NCI-H2081 treated with DMSO at 0.1 percent for 48 hours (cell line): ENCODE measurements at regions not wholly inside any gene's neighbourhood (a gene's known extent, or its start where the extent isn't known, plus 50 kb on each side); places are given as distances from the start of the nearest gene placed in this dataset.
"Not testable (repeated sequence)": the region's sequence is repeated elsewhere in the genome, so short reads cannot be mapped to it uniquely, and the experiment has no call there.

ENCODE experiments used
- DNase-seq: peaks from one replicate; lab custom pipeline; 2025; lab: John Stamatoyannopoulos, UW

DNA sequence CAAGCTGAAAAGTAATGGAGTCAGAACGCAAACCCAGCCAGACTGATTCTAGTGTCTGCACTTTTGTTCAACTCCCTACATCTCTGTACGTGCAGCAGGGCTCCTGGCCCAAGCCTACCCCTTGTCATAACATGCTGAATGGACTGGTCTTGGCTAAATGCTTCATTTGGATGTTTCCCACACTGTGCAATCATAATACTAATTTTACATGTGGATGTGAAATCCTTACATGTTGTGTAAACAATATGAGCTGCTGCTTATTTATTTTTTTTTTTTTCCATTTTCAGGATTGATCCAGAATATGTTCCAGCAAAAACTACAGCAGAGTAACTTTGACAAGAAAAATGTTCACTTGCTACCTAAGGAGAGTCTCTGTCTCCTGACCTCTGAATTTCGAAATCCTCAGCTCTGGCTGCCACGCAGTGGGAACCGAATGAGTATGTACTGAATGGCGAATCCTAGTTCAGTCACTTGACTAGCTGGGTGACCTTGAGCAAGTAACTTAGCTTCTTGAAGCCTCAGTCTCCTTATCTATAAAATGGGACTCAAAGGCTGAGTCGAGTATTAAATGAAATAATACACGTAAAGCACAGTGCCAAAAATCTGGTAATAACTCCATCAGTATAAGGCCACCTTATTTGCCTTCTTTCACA lies 133.4 kb downstream of the EHF start:
- DNase-seq, result no peak

- no peak for DNase-seq
Observed at GRCh38 chr11:34750692-34751405, 130.0 kb downstream of the EHF start.

- DNase-seq, result no peak
Observed at GRCh38 chr11:34749666-34750659, 129.1 kb downstream of the EHF start.

DNA sequence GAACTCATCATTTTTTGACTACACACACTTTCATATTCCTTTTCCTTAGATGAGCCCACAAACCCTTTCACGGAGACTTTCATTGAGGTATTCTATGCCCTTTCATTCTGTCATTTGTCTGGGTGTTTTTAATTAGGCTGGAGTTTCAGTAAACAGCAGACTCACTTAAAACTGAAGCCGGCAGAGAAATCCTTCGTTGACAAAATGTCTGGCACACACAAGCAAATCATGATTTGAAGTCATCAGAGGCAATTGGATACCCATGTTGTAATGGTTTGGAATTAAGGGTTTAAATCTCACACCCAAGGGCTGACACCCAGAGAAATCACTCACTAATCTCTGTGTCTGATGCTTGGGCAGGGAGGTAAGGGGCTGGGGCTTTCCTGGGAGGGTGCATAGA lies 127.1 kb downstream of the EHF start:
- DNase-seq, result no peak

GRCh38 chr11:34747251-34747650 lies 126.4 kb downstream of the EHF start:
- DNase-seq, result no peak

DNA sequence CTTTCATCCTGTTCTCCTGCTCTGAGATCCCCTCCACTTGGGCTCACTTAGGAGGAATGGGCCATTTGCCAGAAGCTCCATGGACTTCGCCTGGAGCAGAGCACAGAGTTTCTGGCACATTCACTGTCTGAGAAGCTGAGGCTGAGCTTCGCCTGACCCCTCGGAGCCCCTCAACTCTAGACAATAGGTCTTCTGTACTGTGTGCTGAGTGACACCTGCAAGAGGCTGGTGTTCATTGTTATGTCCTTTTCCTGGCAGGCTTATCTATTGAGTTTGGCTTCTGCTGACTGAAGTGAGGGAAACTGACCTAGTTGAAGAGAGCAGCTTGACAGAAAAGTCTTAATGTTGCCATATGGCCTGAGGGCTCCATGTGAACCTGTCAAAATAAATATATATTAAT lies 124.3 kb downstream of the EHF start:
- DNase-seq, result no peak

DNA sequence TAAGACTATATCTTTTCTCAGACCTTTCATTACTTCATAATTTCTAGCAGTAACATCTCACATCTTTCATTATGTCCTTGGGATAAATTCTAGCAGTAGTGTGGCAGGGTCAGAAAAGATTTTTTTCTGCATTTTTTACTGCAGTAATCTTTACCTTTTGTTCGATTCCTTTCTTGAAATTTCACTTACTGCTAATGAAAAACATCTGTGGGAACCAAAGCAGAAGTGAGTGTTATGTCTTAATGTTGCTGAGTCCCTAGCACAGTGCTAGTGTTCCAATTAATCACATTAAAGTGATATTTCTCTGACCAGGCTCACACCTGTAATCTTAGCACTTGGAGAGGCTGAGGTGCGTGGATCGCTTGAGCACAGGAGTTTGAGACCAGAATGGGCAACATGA lies 123.6 kb downstream of the EHF start:
- no peak for DNase-seq

DNA sequence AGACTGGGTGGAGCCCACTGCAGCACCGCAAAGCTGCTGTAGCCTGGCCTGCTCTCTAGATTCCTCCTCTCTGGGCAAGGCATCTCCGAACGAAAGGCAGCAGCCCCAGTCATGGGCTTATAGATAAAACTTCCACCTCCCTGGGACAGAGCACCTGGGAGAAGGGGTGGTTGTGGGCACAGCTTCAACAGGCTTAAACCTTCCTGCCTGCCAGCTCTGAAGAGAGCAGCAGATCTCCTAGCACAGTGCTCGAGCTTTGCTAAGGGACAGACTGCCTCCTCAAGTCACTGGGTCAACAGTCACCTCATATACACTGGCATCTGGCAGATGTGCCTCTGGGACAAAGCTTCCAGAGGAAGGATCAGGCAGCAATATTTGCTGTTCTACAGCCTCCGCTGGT lies 117.3 kb downstream of the EHF start:
- no peak for DNase-seq

DNA sequence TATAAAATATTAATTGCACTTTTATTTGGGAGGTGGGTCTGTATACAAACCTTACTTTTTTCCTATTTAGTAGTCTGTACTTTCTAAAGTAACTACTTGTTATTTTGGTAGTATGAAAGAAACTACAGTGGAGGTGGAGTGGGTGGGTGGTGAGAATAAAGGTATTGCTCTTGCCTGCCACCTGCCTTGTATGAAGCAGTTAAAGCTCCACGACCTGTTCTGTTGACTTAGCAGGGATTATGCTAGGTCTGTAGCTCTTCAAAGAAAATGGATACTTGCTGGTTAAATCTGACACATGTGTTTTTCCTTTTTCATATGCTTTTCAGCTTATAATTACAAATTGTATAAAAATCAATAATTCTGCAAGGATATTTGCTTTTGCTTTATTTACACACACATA lies 111.9 kb downstream of the EHF start:
- no peak for DNase-seq

- no peak for DNase-seq
Observed at GRCh38 chr11:34731603-34732002, 110.7 kb downstream of the EHF start.

- no peak for DNase-seq
Observed at GRCh38 chr11:34730544-34731295, 109.8 kb downstream of the EHF start.

- DNase-seq, result no peak
Observed at GRCh38 chr11:34728609-34729008, 107.7 kb downstream of the EHF start.

DNA sequence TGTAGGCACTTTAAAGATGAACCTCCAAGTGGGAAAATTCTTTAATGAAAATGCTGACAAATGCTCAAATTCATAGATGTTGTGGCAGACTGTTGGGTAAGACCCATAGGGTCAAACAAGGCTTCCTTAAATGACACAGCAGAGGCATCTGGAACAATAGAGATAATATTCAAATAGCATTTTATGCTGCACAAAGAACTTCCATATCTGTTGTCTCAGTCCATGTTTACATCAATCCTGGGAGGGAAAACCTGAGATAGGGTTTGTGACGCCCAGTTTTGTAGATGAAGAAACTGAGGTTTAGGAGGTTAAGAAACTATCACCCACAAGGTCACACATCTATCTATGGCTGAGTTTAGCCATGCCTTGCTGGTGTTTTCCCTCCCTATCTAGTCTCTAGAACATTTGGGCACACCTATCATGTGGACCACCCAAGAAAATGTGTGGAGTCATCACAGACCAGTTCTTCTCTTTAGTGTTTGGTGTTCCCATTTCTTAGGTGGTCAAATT lies 106.4 kb downstream of the EHF start:
- no peak for DNase-seq

DNA sequence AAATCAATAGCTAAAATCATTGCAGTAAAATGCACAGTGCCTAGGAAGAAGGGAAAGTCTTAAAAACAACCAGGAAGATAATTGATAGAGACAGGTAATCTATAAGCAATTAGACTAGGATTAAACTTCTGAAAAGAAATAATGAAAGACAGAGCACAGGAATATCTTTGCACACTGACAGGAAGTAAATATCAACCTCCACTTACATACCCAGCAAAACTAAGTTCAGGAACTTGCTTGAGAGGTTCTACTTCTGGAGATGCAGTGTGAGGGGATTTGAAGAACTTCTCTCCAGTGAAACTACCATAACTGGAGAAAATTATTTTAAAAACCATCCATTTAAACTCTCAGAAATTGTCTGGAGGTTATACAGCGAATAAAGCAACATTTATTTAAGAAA lies 104.1 kb downstream of the EHF start:
- no peak for DNase-seq

- DNase-seq, result no peak
Observed at GRCh38 chr11:34721646-34722045, 100.8 kb downstream of the EHF start.

DNA sequence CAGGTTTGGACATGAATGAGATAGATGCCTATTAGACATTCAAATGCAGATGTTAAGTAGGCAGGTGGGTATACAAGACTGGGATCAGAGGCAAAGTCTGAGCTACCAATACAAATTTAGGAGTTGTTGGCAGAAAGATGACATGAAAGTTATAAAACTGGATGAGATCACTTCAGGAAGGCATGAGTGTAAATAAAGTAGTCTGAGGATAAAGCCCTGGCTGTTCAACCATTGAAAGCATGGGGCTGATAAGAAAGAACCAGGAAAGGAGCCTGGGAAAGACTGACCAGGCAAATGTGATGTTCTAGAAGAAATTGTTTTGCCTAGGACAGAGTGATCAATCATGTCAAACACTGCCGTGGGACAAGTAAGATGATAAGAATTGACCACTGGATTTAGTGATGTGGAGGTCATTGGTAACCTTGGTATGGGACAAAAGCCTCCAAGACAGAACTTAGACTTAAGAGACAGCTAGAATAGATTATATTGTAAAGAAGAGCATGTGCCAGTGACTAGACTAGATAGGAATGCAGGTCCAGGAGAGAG lies 98.5 kb downstream of the EHF start:
- DNase-seq, result no peak

DNA sequence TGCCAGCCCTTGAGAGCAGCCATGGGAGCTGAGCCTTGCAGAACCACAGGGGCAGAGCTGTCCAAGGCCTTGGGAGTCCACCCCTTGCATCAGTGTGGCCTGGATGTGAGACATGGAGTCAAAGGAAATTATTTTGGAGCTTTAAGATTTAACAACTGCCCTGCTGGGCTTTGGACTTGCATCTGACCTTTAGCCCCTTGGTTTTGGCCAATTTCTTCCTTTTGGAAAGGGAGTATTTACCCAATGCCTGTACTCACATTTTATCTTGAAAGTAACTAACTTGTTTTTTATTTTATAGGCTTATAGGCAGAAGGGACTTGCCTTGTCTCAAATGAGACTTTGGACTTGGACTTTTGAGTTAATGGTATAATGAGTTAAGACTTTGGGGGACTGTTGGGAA lies 92.7 kb downstream of the EHF start:
- DNase-seq, result not testable (repeated sequence)
